ENCODE measurements at regions not wholly inside any gene's neighbourhood (a gene's known extent, or its start where the extent isn't known, plus 50 kb on each side); places are given as distances from the start of the nearest gene placed in this dataset.

GRCh38 chr11:134533511-134533910 lies 121.5 kb upstream of the B3GAT1 start:
- no peak overlapping the region for H3K9ac ChIP-seq (replicated peaks in 1 of 4; ENCODE audit: extremely low read depth in 1 of 4, low read depth in 3 of 4, low read length in 3 of 4)
- H3K4ac ChIP-seq (replicated peaks; ENCODE audit: insufficient read length, low read depth, low read length), result no peak overlapping the region
- H3K23ac ChIP-seq (ENCODE audit: insufficient read length), result no peak overlapping the region
- H2AFZ ChIP-seq (ENCODE audit: low read length), result no peak overlapping the region
- H2AK5ac ChIP-seq (ENCODE audit: low read depth, low read length), result no peak overlapping the region
- H3K18ac ChIP-seq (ENCODE audit: extremely low read depth, low read length), result no peak overlapping the region
- no peak overlapping the region for H3K14ac ChIP-seq (ENCODE audit: insufficient read length)
- no peaks in the 10 kb centered on the region for H3K23me2 ChIP-seq (ENCODE audit: low read depth, low read length)
- no peak for DNase-seq (ENCODE audit: low read depth in 1 of 2, low spot score in 2 of 2)
- H3K4me3 ChIP-seq (ENCODE audit: extremely low read depth in 1 of 4, insufficient read depth in 2 of 4, low read depth in 3 of 4, low read length in 4 of 4), result no peak overlapping the region
- H3K27me3 ChIP-seq (replicated peaks in 1 of 4; ENCODE audit: control insufficient read depth in 3 of 4, extremely low read depth in 1 of 4, insufficient read depth in 3 of 4, low read length in 3 of 4), result no peaks in the 10 kb centered on the region
- no peak overlapping the region for H2BK5ac ChIP-seq (ENCODE audit: low read depth, low read length)
- H3K4me1 ChIP-seq (replicated peaks in 1 of 4; ENCODE audit: control insufficient read depth in 3 of 4, insufficient read depth in 4 of 4, low read length in 3 of 4), result peaks cover 0 to 8% (median 0%) of the 10 kb centered on the region in 4 experiments; a peak in 1 of 7 replicates
- no peak overlapping the region for H2BK120ac ChIP-seq (replicated peaks; ENCODE audit: low read depth, low read length)
- POLR2A ChIA-PET (ENCODE audit: partially characterized antibody), result interaction anchor here (1.9 kb wide), 1 partner anchor 10 kb away, joined by 4 read pairs; no protein-coding TSS in a partner anchor
- no peak overlapping the region for H4K5ac ChIP-seq (ENCODE audit: insufficient read length, low read depth, low read length)
- no peak for FAIRE-seq
- no peak overlapping the region for H2BK20ac ChIP-seq (ENCODE audit: low read length)
- H2BK15ac ChIP-seq (ENCODE audit: low read length), result no peak overlapping the region
- no peaks in the 10 kb centered on the region for H3K9me3 ChIP-seq (ENCODE audit: insufficient read depth in 2 of 2, low read depth in 1 of 2, low read length in 1 of 2)
- CTCF ChIA-PET (ENCODE audit: partially characterized antibody), result interaction anchor here (0.6 to 1.4 kb wide), 5 partner anchors 9 to 175 kb away, joined by 3 to 4 read pairs (median 4); no protein-coding TSS in a partner anchor
- no peak overlapping the region for H3K4me2 ChIP-seq (ENCODE audit: insufficient read depth in 1 of 2, low read depth in 2 of 2, low read length in 2 of 2)
- H4K8ac ChIP-seq (ENCODE audit: extremely low read depth, insufficient read depth, low read length), result no peak overlapping the region
- H3K36me3 ChIP-seq (ENCODE audit: control insufficient read depth in 2 of 4, insufficient read depth in 4 of 4, low read length in 3 of 4), result no peaks in the 10 kb centered on the region
- no peaks in the 10 kb centered on the region for H4K20me1 ChIP-seq (replicated peaks in 1 of 2; ENCODE audit: control insufficient read depth in 1 of 2, insufficient read depth in 2 of 2, low read length in 2 of 2)
- WGBS, 2 experiments (ENCODE audit: extremely low coverage in 1 of 2, insufficient coverage in 1 of 2, insufficient read length in 1 of 2, insufficient replicate concordance in 2 of 2, low coverage in 1 of 2, low lambda C conversion rate in 2 of 2, missing lambda C conversion rate in 1 of 2), result 86% methylated on average over 7 of the region's 7 CpGs; no CpG with 5 or more reads in 1 of the 2 experiments
- H4K91ac ChIP-seq (replicated peaks; ENCODE audit: insufficient read length, low read length), result no peak overlapping the region
- H3K27ac ChIP-seq (ENCODE audit: low read depth, low read length), result no peak overlapping the region
- no peak overlapping the region for H3K56ac ChIP-seq (replicated peaks; ENCODE audit: insufficient read length, low read depth, low read length)
- H3K79me1 ChIP-seq (ENCODE audit: low read depth, low read length), result no peaks in the 10 kb centered on the region
- H2BK12ac ChIP-seq (ENCODE audit: low read depth, low read length), result no peak overlapping the region
- H3K79me2 ChIP-seq (ENCODE audit: control insufficient read depth in 1 of 2, insufficient read depth in 2 of 2, low read length in 2 of 2), result no peaks in the 10 kb centered on the region
- TF ChIP-seq TAF7 (optimal IDR thresholded peaks at IDR 0.05; ENCODE audit: borderline replicate concordance, low read depth, low read length), result no peak
- no peak for TF ChIP-seq POLR2A (IDR thresholded peaks at IDR 0.05; ENCODE audit: control extremely low read depth in 1 of 2, low read depth in 2 of 2, low read length in 2 of 2)
- no peak for TF ChIP-seq POLR2AphosphoS5 (IDR thresholded peaks at IDR 0.05; ENCODE audit: low read depth, low read length)
- no peak for TF ChIP-seq RNF2 (IDR thresholded peaks at IDR 0.05; ENCODE audit: borderline replicate concordance, low read depth, low read length, missing control alignments, poor library complexity, severe bottlenecking)
- no peak for TF ChIP-seq ATF3 (IDR thresholded peaks at IDR 0.05; ENCODE audit: insufficient read depth, low read depth, low read length)
- TF ChIP-seq MAX (IDR thresholded peaks at IDR 0.05), result no peak
- no peak for TF ChIP-seq TAF1 (IDR thresholded peaks at IDR 0.05; ENCODE audit: low read depth, low read length)
- no peak for TF ChIP-seq TBP (IDR thresholded peaks at IDR 0.05; ENCODE audit: low read depth, low read length)
- TF ChIP-seq CTCF (IDR thresholded peaks at IDR 0.05; ENCODE audit: control extremely low read depth in 1 of 3, insufficient read depth in 1 of 3, low read depth in 1 of 3, low read length in 3 of 3), result no peak
- no peak for TF ChIP-seq E2F6 (IDR thresholded peaks at IDR 0.05)
